LNCAP (cell line): ENCODE measurements at regions not wholly inside any gene's neighbourhood (a gene's known extent, or its start where the extent isn't known, plus 50 kb on each side); places are given as distances from the start of the nearest gene placed in this dataset.

ENCODE experiments used
- CTCF ChIP-seq: fragments of 450-650 bp; IDR thresholded peaks from 2 replicates; pipeline ENCODE4 v1.5.1; 2017; ENCODE audit warnings: mild to moderate bottlenecking

- TF ChIP-seq CTCF = no peak
Measured at GRCh38 chr5:107230367-107230766, 440.4 kb downstream of the EFNA5 start.

- TF ChIP-seq CTCF = no peak
Measured at GRCh38 chr5:107228226-107228625, 442.5 kb downstream of the EFNA5 start.

GRCh38 chr5:107224272-107224671 is 446.5 kb downstream of the EFNA5 start:
- no peak for TF ChIP-seq CTCF

- TF ChIP-seq CTCF = no peak
Measured at GRCh38 chr5:107223066-107223465, 447.7 kb downstream of the EFNA5 start.

- TF ChIP-seq CTCF = no peak
Measured at GRCh38 chr5:107219993-107220392, 450.7 kb downstream of the EFNA5 start.

- no peak for TF ChIP-seq CTCF
Measured at GRCh38 chr5:107218457-107219193, 452.1 kb downstream of the EFNA5 start.

GRCh38 chr5:107217721-107218130 is 453.0 kb downstream of the EFNA5 start:
- no peak for TF ChIP-seq CTCF

GRCh38 chr5:107216587-107216986 is 454.1 kb downstream of the EFNA5 start:
- no peak for TF ChIP-seq CTCF
